ENCODE measurements at regions not wholly inside any gene's neighbourhood (a gene's known extent, or its start where the extent isn't known, plus 50 kb on each side); places are given as distances from the start of the nearest gene placed in this dataset.

GRCh38 chr7:22660732-22661131 is 66.3 kb upstream of the IL6 start:
- in situ Hi-C loops (cut with HindIII; ENCODE audit: low pct_unique_long_range_greater_than_20kb, low sequenced_read_pairs) = no loop called here
- peak; percentile 46 for DNase-seq (ENCODE audit: low read depth, low spot score)

GRCh38 chr7:22660293-22660692 is 66.7 kb upstream of the IL6 start:
- DNase-seq (ENCODE audit: low read depth, low spot score) = no peak
- in situ Hi-C loops (cut with HindIII; ENCODE audit: low pct_unique_long_range_greater_than_20kb, low sequenced_read_pairs) = no loop called here

GRCh38 chr7:22659741-22660140 is 67.3 kb upstream of the IL6 start:
- in situ Hi-C loops (cut with HindIII; ENCODE audit: low pct_unique_long_range_greater_than_20kb, low sequenced_read_pairs) = no loop called here
- DNase-seq (ENCODE audit: low read depth, low spot score) = peak; percentile 64

GRCh38 chr7:22658031-22658430 is 69.0 kb upstream of the IL6 start:
- DNase-seq (ENCODE audit: low read depth, low spot score) = no peak
- in situ Hi-C loops (cut with HindIII; ENCODE audit: low pct_unique_long_range_greater_than_20kb, low sequenced_read_pairs) = no loop called here

- no peak for DNase-seq (ENCODE audit: low read depth, low spot score)
- in situ Hi-C loops (cut with HindIII; ENCODE audit: low pct_unique_long_range_greater_than_20kb, low sequenced_read_pairs) = no loop called here
These were observed 69.5 kb upstream of the IL6 start for GRCh38 chr7:22657479-22657878.

GRCh38 chr7:22655781-22656180 is 71.2 kb upstream of the IL6 start:
- DNase-seq (ENCODE audit: low read depth, low spot score) = no peak
- in situ Hi-C loops (cut with HindIII; ENCODE audit: low pct_unique_long_range_greater_than_20kb, low sequenced_read_pairs) = no loop called here

GRCh38 chr7:22654831-22655230 is 72.2 kb upstream of the IL6 start:
- in situ Hi-C loops (cut with HindIII; ENCODE audit: low pct_unique_long_range_greater_than_20kb, low sequenced_read_pairs) = no loop called here
- DNase-seq (ENCODE audit: low read depth, low spot score) = no peak

- in situ Hi-C loops (cut with HindIII; ENCODE audit: low pct_unique_long_range_greater_than_20kb, low sequenced_read_pairs) = no loop called here
- DNase-seq (ENCODE audit: low read depth, low spot score) = no peak
These were observed 73.0 kb upstream of the IL6 start for GRCh38 chr7:22653951-22654350.

- in situ Hi-C loops (cut with HindIII; ENCODE audit: low pct_unique_long_range_greater_than_20kb, low sequenced_read_pairs) = no loop called here
- DNase-seq (ENCODE audit: low read depth, low spot score) = no peak
These were observed 75.3 kb upstream of the IL6 start for GRCh38 chr7:22651534-22652243.

- DNase-seq (ENCODE audit: low read depth, low spot score) = no peak
- in situ Hi-C loops (cut with HindIII; ENCODE audit: low pct_unique_long_range_greater_than_20kb, low sequenced_read_pairs) = no loop called here
These were observed 76.0 kb upstream of the IL6 start for GRCh38 chr7:22651036-22651435.

GRCh38 chr7:22649686-22650085 is 77.3 kb upstream of the IL6 start:
- no peak for DNase-seq (ENCODE audit: low read depth, low spot score)
- in situ Hi-C loops (cut with HindIII; ENCODE audit: low pct_unique_long_range_greater_than_20kb, low sequenced_read_pairs) = no loop called here

GRCh38 chr7:22647451-22648257 is 79.3 kb upstream of the IL6 start:
- DNase-seq (ENCODE audit: low read depth, low spot score) = peak; percentile 80

GRCh38 chr7:22645418-22646181 is 81.4 kb upstream of the IL6 start:
- in situ Hi-C loops (cut with HindIII; ENCODE audit: low pct_unique_long_range_greater_than_20kb, low sequenced_read_pairs) = no loop called here
- no peak for DNase-seq (ENCODE audit: low read depth, low spot score)

More at GRCh38 chr7:22647451-22648257, 79.3 kb upstream of the IL6 start:
- in situ Hi-C loops (cut with HindIII; ENCODE audit: low pct_unique_long_range_greater_than_20kb, low sequenced_read_pairs) = no loop called here

GRCh38 chr7:22642454-22642853 is 84.5 kb upstream of the IL6 start:
- no peak for DNase-seq (ENCODE audit: low read depth, low spot score)
- in situ Hi-C loops (cut with HindIII; ENCODE audit: low pct_unique_long_range_greater_than_20kb, low sequenced_read_pairs) = no loop called here

- in situ Hi-C loops (cut with HindIII; ENCODE audit: low pct_unique_long_range_greater_than_20kb, low sequenced_read_pairs) = no loop called here
- DNase-seq (ENCODE audit: low read depth, low spot score) = no peak
These were observed 86.7 kb upstream of the IL6 start for GRCh38 chr7:22640269-22640668.

- in situ Hi-C loops (cut with HindIII; ENCODE audit: low pct_unique_long_range_greater_than_20kb, low sequenced_read_pairs) = no loop called here
- DNase-seq (ENCODE audit: low read depth, low spot score) = no peak
These were observed 87.6 kb upstream of the IL6 start for GRCh38 chr7:22639396-22639795.

GRCh38 chr7:22635349-22635748 is 91.7 kb upstream of the IL6 start:
- DNase-seq (ENCODE audit: low read depth, low spot score) = no peak

GRCh38 chr7:22633954-22634474 is 93.0 kb upstream of the IL6 start:
- in situ Hi-C loops (cut with HindIII; ENCODE audit: low pct_unique_long_range_greater_than_20kb, low sequenced_read_pairs) = no loop called here
- DNase-seq (ENCODE audit: low read depth, low spot score) = no peak

More at GRCh38 chr7:22635349-22635748, 91.7 kb upstream of the IL6 start:
- in situ Hi-C loops (cut with HindIII; ENCODE audit: low pct_unique_long_range_greater_than_20kb, low sequenced_read_pairs) = no loop called here

All from SK-MEL-5 (cell line).